ENCODE measurements at regions not wholly inside any gene's neighbourhood (a gene's known extent, or its start where the extent isn't known, plus 50 kb on each side); places are given as distances from the start of the nearest gene placed in this dataset.

DNA sequence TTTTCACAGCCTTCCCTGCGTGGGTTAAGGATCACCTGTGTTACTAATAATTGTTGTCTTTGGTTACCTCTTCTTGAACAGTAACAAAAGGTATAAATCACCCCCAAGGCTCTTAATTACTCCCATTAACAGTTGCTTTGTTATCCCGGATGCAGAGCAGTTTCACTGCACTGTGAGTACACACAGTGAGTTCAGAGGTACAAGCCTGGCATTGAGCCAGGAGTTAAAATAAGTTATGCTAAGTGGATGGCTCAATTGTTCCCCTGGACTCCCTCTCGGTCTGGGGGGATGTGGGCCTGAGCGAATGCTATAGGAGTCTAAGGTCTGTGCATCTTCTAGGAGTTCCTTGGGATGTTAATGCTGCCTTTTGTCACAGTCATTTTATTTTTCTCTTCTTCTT is 258.3 kb downstream of the ATG4C start:
- no peak for DNase-seq (ENCODE audit: low spot score)

DNA sequence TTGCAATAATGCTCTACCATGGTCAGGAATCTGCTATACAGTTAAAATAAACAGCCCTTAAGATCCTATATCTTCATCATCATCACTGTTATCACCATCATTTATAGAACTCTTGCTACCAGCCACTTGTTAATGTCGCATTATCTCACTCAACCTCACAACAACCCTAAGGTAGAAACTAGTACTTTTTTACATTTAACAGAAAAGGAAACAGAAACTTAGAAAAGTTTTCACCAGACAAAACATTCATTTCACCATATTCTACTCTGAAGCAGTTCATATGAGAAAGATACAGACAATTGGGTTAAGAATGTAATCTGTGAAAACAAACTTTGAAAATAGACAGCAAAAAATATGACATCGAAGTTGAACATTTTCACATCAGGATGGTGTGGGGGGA is 262.6 kb downstream of the ATG4C start:
- no peak for DNase-seq (ENCODE audit: low spot score)

DNA sequence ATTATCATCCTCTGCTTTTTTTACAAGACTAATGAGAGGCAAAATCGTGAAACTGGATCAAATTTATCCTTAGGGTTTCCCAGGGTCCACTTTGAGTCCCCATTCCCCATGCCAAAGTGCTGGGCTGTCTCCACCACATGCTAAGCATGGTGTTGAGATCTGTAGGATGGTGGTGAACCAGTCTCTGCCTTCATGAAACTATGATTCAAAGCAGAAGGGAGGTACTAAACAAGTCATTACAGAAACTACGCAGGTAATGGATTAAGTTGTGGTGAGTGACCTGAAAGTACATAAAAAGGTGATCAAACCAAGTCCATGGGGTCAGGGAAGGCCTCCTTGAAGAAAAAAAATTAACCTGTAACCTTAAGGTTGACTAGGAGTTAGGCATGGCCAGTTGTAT is 265.2 kb downstream of the ATG4C start:
- DNase-seq (ENCODE audit: low spot score): no peak

DNA sequence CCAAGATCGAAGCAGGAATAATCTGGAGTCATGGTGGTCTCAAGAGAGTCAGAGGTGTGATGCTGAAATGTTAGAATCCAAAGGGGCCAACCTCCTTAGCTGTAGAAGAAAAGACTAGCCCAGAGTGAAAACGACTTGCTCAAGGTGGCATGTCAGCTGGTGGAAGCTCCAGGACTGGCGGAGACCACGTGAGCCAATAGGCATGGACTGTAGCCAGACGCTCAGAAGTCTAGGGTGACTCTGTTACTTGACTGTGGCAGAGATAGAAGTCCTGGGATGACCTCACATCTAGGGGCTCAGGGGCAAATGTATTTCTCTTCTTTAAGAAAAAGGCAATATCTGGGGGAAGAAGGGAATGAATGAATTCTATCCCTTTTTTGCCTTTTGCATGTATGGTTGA is 267.4 kb downstream of the ATG4C start:
- DNase-seq (ENCODE audit: low spot score): no peak

DNA sequence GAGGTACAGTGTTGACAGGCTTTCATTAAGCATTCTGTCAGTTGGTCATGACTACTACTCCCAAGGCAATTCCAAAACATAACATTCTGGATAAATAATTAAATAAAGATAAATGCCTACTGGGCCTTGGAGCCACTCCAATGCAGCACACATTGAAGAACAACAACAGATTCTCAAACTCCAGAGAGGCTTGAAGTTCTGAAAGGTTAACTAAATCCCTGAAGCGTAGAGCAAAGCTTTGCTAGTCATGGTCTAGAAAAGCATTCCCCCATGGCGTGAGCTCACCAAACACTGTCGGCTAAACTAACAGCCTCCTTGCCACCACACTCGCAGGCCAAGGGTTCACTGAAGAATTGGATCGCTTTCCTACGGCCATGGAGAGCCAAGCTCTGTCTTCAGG is 268.0 kb downstream of the ATG4C start:
- DNase-seq (ENCODE audit: low spot score): no peak

DNA sequence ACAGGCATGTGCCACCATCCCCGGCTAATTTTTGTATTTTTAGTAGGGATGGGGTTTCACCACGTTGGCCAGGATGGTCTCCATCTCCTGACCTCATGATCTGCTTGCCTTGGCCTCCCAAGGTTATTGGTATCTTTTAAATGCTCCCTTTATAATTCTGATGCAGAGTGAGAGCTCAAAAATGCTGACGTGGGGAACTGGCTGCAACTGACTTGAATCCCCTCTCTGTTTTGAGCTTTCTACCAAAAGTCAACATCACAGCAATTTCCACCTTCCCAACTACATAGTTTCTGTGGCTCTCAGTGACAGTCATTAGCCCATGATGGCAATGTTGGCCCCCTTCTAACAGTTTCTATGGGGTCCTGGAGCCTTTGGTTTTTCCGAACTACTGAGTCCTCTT is 268.2 kb upstream of the FOXD3 start:
- DNase-seq (ENCODE audit: low spot score): no peak

DNA sequence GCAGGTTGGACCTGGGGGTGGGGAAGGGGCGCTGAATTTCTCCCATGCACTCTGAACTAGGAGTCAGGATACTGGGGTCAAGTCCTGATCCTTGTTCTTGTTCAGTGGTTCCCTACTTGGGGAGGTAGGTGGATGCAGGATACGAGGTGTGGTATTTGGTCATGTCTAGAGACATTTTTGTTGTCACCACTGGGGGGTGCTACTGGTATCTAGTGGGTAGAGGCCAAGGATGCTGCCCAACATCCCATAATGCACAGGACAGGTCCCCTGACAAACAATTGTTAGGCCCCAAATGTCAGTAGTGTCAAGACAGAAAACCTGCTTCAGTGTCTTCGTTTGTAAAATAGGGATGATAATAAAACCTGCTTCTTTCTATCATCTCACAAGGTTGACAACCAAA is 259.0 kb upstream of the FOXD3 start:
- DNase-seq (ENCODE audit: low spot score): no peak

DNA sequence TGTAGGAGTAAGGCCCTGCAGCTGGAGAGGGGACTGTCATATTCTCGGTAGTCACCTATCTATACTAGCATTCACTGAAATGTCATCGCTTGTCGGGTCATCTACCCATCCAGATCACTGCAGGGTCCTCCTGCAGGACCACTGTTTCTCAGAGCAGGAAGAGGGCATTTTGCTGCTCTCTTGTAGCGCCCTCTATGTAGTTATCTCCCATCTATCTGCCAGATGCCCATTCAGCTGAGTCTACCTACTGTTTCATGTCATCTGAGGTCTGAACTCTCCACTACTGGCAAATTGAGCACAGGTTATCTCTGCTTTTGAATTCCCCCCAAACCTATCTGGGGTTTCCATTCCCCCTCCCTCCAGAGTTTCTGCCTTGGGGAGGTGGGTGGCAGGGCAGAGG is 258.2 kb upstream of the FOXD3 start:
- no peak for DNase-seq (ENCODE audit: low spot score)

DNA sequence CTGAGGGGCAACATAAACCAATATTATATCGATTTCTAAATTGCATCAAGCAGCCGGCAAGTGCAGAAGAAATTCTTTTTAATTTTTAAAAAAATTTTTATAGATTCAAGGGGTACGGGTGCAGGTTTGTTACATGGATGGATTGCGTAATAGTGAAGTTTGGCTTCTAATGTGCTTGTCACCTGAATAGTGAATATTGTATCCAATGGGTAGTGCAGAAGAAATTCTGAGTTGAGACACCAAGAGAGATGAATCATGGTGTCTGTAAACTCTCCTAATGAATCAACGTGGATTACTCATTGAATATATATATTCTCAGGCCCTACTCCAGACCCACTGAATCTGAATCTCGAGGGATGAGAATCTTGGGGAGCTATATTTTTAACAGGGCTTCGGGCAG is 253.7 kb upstream of the FOXD3 start:
- DNase-seq (ENCODE audit: low spot score): no peak

DNA sequence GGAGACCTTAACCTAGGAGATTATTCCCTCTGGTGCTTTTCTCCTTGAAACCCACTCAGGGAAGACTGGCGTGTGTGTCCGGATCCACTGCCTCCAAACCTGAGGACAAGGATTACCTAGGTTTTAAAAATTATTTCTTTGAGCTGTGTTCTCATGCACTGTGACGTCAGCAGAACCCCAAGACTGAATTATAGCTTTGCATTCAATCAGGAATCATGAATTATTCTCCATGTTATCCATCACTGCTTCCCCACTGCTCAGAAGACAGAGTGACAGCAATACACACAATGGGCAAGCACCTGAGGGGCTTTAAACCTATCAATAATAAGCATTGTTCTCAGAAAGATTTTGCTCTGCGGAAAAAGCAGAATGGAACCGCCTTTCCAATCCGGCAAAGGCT is 253.2 kb upstream of the FOXD3 start:
- DNase-seq (ENCODE audit: low spot score): no peak

DNA sequence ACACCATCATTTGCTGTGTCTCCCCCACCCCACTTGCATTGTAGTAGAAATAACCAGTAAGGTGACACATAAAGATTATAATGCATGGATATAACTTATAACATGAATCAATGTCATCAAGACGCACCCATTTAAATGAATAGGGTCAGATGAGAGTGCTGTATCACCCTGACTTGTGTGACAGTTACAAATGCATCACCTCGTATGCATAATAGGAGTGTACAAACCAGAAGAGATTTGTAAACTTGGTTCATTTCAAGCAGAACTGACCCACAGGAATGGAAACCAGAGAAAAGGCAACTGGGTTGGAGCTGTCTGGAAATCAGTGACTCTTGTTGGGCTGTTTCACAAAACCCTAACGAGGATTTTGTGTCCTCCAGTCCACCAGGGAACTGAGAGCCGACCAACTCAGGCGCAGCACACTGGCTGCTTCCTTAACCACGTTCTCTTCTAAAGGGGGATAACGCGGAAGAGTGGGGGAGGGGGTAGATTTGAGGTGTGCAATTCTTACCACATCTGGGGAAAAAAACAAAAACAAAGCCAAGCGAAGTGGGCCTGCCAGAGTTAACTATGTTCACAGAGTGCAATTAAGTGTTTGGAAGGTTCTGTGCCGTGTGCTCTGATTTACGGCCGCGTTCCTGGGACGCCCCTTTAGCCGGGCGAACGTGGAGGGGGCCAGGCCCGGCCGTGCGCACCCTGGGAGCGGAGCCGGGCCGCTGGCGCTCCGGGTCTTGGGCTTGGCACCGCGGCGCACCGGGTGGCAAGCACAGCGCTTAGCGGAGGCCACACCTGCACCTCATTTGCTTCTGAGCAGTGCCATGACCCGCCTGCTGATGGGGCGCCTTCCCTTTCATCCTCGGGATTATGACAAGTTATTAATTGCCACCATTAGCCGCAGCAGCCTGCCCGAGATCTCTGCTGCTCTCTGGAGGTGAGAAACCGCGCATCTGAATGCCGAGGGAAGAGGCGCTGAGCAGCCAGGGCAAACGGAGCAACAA is 248.8 kb upstream of the FOXD3 start:
- DNase-seq (ENCODE audit: low spot score): peak; percentile 19

DNA sequence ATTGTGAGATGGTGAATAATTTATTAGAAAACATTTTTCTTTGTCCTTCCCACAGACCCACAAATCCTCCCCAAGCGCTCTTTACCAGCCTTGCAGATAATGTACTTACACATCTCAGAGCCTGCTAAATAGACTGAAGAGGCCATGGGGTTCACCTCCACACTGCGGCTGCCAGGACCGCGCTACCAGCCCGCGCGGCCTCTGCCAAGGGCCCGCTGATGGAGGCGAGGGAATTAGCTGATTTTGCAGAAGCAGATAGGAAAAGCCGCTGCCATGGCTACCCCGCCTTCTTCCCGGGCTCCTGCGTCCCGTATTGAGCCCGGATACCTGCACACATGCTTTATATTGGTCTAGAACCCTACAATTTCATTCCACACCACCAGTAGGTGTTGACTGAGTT is 248.0 kb upstream of the FOXD3 start:
- DNase-seq (ENCODE audit: low spot score): no peak

DNA sequence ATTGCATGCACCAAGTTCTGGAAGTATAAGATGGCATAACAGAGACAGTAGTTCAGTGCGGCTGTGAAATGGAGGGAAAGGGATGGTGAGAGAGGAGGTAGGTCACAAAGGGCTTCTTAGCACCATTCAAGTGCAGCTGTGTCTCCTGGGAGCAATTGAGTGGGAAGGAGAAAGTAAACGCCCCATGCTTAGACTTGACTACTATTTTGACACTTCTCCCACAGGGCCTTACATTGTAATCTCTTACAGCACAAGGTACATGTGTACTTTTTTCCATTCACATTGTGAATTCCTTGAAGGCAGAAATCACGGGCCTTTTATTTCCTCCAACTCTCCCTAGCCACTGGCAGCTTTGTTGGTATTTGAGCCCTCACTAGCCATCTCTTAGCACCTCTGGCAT is 239.6 kb upstream of the FOXD3 start:
- no peak for DNase-seq (ENCODE audit: low spot score)

DNA sequence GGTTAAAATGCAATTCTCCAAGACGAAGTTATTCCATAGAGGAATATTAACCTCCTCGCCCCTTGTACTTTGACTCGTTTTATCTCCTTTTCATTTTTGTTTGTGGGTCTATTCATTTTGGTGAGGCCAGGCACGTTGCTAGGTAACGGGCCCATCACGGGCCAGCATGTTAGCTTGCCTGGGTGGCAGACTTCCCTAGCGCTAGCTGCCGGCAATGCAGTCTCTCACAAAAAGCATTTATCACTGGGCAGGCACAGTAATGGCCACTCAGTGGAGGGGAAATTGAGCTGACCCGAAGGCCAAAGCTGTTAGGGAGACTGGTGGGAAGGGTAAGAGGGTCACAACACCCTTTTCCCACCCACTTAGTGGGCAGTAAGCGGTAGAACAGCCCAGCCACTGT is 234.4 kb upstream of the FOXD3 start:
- DNase-seq (ENCODE audit: low spot score): no peak

DNA sequence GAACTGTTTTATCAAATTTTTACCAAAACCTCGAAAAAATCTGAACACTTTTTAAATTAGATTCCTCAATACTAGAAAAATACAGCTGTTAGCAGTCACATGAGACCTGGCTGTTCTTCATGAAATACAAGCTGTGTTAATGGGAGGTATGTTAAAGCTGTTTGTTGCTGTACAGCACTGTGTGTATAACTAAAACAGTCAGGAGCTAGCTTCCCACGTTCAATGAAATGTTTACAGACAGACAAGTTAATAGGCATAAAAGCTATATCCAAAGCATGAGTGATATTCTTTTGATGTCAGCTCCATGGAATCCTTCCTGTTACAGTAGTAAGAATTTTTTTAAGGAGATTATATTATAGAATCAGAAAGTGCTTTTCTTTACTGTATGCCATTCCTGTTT is 223.2 kb upstream of the FOXD3 start:
- DNase-seq (ENCODE audit: low spot score): no peak

DNA sequence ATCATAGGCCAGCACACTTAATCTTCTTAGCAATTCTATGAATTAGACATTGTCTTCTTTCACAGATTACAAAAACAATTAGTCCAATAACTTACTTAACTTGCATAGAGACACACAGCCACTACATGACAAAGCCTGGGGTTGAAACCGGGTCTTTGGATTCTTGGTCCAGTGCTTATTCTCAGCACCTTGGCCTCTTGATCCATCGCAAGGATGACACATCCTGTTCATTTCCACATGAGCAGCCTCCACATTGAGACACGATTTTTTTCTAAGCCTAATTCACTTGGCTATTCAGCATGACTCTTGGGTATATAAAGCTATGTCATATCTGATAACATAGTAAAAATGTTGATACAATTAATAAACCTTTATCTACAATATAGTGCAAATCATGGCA is 221.0 kb upstream of the FOXD3 start:
- DNase-seq (ENCODE audit: low spot score): no peak

DNA sequence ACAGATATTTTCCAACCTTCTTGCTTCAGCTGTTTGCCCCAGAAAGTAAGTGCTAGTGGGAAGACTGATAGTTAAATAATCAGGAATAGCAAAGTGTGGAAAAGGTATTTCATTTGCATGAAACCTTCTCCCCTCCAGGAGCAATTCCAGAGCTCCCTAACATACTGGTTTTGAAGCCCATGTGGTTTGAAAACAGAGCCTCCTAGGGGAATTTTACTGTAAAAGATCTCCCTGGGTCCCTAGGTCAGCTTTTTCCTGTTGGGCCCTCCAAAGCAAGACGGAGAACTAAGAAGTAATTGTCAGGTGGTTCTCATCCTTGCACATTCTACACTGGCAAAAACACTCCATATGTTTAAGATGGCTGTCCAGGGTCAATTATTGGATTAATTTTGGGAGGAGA is 218.7 kb upstream of the FOXD3 start:
- no peak for DNase-seq (ENCODE audit: low spot score)

DNA sequence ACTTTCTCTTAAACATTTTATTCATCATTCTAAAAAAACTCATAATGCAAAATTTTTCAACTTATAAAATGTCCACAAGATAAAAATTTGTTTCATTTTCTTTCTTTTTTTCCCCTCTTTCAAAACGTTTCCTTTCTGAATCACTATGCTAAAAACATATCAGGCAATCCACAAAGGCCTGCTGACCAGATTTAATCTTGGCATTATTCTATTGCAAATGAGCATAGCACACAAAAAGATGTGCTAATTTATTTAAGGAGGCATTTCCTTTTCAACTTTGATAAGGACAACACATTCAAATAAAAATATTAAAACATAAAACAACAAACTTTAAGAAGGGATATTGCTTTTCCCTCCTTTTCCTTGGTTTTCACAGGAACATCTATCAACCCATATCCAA is 215.3 kb upstream of the FOXD3 start:
- no peak for DNase-seq (ENCODE audit: low spot score)

DNA sequence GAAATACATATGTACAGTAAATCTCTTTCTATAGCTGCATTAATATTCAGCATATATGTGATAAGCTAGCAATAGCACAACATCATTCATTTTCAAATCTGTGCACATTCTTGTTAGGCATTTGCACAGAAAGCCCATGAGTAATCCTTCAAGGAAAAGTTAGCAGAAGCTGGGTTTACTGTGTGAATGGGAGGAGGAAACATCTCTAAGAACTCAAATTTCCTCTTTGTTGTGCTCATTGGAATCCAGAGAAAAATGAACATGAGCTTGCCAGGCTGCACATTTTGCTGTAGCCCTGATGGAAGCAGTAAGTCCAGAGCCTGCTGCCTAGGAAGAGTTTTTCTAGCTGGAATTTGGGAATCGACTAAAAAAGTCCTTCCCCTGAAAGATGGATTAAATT is 214.2 kb upstream of the FOXD3 start:
- no peak for DNase-seq (ENCODE audit: low spot score)

DNA sequence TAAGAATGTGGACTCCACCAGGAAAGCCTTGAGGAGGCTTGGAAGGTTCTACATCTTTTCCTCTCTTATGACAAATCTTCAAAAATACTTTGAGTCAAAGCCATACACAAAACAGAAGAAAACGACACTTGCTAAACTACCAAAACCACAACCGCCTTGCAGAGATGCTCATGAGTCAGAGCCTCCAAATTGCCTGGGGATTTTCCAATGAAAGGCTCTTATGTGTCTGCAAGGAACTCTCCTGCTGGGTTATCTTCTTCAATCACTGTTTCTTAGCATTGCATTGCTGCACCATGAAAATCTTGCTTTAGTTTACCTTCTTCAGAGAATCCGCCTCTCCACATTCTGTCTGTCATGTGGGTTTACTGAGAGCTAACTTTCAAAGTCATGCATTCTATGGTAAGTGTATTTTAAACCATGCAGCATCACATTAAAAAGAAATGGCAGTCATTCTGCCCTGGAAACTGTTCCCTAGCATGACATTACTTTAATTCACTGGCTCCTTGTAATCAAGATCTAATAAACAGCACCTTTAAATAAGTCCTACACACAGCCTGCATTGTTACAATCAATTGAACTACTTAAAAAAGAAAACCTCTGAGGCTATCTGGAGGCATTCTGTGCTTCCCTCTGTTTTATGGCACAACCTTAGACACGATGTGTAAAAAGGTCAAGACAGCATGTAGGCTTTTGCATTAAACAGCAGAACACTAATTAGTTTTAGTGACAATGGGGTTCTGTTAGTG is 210.0 kb upstream of the FOXD3 start:
- DNase-seq (ENCODE audit: low spot score): peak; percentile 63

DNA sequence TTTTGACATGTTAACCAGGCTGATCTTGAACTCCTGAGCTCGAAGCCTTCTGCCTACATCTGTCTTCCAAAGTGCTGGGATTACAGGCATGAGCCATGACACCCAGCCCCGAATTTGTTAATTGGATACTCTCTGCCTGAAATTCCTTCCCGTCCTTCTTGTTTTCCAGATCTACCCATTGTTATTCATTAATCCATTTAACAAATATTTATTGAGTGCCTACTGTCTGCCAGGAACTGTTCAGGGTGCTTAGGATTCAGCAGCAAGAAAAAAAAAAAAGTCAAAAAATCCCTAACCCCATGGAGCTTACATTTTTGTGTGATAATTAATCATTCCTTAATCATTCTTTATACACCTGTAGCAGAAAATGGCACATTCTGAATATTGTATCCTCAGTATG is 206.8 kb upstream of the FOXD3 start:
- no peak for DNase-seq (ENCODE audit: low spot score)

DNA sequence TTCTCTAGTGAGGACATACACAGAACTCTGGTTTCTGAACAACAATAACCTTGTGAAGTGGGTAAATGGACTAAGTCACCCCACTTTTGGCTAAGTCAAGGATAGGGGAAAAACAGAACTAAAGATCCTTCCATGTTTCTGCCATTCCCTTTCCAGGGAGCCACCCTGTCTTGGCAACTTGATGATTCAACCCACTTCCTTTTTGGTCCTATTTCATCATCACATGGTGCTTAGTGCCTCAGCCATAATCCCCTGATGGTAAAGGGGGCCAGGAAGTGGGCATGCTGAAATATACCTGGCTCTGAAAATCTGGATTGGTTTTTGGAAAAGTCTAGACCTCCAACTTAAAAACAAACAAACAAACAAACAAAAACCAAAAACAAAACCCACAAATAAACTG is 206.4 kb upstream of the FOXD3 start:
- DNase-seq (ENCODE audit: low spot score): no peak

DNA sequence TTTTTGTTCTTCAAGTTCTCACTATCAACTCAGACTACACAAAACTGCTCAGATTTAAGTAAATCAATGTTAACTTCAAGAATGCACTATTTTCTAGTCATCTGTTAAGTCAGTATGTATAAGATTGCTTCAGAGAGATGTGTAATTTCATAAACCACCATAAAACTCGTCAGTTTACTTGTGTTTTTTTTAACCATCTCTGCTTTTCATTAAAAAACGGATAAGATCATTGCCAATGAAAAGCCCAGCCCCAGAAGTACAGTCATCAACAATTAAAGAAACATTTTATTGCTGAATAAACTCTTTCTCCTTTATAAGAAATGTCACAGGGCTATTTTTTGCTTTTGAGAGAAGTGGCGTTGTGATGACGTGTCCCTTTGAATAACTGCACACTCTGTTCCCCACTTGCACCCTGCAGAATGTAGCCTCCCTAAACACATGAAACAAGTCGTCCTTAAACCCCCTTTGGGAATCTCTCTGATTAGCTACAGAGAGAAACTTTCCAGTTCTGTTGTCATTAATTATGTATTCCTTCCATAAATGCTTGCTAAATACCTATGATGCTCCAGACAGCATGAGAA is 202.7 kb upstream of the FOXD3 start:
- DNase-seq (ENCODE audit: low spot score): peak; percentile 13
